GM21515 (cell line): ENCODE measurements at regions not wholly inside any gene's neighbourhood (a gene's known extent, or its start where the extent isn't known, plus 50 kb on each side); places are given as distances from the start of the nearest gene placed in this dataset.
"Not testable (repeated sequence)": the region's sequence is repeated elsewhere in the genome, so short reads cannot be mapped to it uniquely, and the experiment has no call there.

Source experiments
- ATAC-seq: cut with Tn5 transposase; IDR thresholded peaks from one replicate; pipeline ENCODE4 v1.9.1; 2021; ENCODE audit not compliant: unreplicated experiment

DNA sequence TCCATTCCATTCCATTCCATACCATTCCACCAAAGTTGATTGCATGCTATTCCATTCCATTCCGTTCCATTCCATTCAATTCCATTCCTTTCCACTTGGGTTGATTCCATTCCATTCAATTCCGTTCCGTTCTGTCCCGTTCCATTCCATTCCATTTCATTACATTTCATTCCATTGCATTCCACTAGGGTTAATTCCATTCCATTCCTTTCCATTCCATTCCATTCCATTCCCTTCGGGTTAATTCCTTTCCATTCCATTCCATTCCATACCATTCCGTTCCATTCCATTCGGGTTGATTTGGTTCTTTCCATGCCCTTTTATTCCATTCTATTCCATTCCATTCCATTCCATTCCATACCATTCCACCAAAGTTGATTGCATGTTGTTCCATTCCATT is 131.9 kb downstream of the CWH43 start:
- not testable (repeated sequence) for ATAC-seq

DNA sequence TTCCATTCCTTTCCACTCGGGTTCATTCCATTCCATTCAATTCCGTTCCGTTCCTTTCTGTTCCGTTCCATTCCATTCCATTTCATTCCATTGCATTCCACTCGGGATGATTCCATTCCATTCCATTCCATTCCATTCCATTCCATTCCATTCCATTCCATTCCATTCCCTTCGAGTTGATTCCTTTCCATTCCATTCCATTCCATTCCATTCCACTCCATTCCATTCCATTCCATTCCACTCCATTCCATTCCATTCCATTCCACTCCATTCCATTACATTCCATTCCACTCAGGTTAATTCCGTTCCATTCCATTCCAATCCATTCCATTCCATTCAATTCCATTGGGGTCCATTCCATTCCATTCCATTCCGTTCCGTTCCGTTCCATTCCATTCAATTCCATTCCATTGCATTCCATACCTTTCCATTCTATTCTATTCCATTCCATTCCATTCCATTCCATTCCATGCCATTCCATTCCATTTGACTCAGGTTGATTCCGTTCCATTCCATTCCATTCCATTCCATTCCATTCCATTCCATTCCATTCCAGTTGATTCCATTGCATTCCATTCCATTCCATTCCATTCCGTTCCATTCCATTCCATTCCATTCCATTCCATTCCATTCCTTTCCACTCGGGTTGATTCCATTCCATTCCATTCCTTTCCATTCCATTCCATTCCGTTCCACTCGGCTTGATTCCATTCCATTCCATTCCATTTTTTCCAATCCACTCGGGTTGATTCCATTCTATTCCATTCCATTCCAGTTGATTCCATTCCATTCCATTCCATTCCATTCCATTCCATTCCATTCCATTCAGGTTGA is 132.5 kb downstream of the CWH43 start:
- peak; percentile 70 for ATAC-seq

DNA sequence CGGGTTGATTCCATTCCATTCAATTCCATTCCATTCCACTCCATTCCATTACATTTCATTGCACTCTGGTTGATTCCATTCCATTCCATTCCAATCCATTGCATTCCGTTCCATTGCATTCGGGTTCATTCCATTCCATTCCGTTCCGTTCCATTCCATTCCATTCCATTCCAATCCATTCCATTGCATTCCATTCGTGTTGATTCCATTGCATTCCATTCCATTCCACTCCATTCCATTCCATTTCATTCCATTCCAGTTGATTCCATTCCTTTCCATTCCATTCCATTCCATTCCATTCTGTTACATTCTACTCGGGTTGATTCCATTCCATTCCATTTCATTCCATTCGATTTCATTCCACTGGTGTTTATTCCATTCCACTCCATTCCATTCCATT is 133.3 kb downstream of the CWH43 start:
- ATAC-seq, result peak; percentile 22

DNA sequence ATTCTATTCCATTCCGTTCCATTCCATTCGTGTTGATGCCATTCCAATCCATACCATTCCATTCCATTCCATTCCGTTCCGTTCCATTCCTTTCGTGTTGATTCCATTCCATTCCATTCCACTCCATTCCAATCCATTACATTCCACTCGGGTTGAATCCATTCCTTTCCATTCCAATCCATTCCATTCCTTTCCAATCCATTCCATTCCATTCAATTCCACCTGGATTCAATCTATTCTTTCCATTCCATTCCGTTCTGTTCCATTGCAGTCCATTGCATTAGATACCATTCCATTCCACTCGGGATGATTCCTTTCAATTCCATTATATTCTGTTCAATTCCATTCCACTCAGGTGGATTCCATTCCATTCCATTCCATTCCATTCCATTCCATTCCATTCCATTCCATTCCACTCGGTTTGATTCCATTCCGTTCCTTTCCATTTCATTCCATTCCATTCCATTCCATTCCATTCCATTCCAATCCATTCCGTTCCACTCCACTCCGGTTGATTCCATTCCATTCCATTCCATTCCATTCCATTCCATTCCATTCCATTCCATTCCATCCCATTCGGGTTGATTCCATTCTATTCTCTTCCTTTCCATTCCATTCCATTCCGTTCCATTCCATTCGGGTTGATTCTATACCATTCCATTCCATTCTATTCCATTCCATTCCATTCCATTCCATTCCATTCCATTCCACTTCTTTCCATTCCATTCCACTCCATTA is 134.1 kb downstream of the CWH43 start:
- ATAC-seq, result peak; percentile 8

DNA sequence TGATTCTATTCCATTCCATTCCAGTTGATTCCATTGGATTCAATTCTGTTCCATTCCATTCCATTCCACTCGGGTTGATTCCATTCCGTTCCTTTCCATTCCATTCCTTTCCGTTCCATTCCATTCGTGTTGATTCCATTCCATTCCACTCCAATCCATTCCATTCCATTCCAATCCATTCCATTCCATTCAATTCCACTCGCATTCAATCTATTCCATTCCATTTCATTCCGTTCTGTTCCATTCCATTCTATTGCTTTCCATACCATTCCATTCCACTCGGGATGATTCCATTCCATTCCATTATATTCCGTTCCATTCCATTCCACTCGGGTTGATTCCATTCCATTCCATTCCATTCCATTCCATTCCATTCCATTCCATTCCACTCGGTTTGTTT is 134.7 kb downstream of the CWH43 start:
- ATAC-seq, result peak; percentile 24

DNA sequence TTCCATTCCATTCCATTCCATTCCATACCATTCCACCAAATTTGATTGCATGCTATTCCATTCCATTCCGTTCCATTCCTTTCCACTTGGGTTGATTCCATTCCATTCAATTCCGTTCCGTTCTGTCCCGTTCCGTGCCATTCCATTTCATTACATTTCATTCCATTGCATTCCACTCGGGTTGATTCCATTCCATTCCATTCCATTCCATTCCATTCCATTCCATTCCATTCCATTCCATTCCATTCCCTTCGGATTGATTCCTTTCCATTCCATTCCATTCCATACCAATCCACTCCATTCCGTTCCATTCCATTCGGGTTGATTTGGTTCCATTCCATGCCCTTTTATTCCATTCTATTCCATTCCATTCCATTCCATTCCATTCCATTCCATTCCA is 140.4 kb downstream of the CWH43 start:
- not testable (repeated sequence) for ATAC-seq

DNA sequence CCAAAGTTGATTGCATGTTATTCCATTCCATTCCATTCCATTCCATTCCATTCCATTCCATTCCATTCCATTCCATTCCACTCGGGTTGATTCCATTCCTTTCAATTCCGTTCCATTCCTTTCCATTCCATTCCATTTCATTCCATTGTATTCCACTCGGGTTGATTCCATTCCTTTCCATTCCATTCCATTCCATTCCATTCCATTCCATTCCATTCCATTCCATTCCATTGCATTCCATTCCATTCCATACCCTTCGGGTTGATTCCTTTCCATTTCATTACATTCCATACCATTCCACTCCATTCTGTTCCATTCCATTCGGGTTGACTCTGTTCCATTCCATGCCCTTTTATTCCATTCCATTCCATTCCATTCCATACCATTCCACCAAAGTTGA is 140.8 kb downstream of the CWH43 start:
- ATAC-seq, result not testable (repeated sequence)

DNA sequence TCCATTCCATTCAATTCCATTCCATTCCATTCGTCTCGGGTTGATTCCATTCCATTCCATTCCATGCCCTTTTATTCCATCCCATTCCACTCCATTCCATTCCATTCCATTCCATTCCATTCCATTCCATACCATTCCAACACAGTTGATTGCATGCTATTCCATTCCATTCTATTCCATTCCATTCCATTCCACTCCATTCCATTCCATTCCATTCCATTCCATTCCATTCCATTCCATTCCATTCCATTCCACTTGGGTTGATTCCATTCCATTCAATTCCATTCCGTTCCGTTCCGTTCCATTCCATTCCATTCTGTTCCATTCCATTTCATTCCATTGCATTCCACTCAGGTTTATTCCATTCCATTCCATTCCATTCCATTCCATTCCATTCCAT is 143.3 kb downstream of the CWH43 start:
- ATAC-seq, result not testable (repeated sequence)

DNA sequence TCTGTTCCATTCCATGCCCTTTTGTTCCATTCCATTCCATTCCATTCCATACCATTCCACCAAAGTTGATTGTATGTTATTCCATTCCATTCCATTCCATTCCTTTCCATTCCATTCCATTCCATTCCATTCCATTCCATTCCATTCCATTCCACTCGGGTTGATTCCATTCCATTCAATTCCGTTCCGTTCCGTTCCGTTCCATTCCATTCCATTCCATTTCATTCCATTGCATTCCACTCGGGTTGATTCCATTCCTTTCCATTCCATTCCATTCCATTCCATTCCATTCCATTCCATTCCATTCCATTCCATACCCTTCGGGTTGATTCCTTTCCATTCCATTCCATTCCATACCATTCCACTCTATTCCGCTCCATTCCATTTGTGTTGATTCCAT is 143.8 kb downstream of the CWH43 start:
- ATAC-seq, result not testable (repeated sequence)

DNA sequence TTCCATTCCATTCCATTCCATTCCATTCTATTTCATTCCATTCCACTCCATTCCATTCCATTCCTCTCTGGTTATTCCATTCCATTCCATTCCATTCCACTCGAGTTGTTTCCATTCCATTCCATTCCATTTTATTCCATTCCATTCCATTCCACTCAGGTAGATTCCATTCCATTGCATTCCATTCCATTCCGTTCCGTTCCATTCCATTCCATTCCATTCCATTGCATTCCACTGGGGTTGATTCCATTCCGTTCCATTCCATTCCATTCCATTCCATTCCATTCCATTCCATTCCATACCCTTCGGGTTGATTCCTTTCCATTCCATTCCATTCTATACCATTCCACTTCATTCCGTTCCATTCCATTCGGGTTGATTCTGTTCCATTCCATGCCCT is 144.6 kb downstream of the CWH43 start:
- not testable (repeated sequence) for ATAC-seq

DNA sequence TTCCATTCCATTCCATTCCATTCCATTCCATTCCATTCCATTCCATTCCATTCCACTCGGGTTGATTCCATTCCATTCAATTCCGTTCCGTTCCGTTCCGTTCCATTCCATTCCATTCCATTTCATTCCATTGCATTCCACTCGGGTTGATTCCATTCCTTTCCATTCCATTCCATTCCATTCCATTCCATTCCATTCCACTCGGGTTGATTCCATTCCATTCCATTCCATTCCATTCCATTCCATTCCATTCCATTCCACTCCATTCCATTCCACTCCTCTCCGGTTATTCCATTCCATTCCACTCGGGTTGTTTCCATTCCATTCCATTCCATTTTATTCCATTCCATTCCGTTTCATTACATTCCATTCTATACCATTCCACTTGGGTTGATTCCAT is 151.0 kb downstream of the CWH43 start:
- peak; percentile 65 for ATAC-seq

DNA sequence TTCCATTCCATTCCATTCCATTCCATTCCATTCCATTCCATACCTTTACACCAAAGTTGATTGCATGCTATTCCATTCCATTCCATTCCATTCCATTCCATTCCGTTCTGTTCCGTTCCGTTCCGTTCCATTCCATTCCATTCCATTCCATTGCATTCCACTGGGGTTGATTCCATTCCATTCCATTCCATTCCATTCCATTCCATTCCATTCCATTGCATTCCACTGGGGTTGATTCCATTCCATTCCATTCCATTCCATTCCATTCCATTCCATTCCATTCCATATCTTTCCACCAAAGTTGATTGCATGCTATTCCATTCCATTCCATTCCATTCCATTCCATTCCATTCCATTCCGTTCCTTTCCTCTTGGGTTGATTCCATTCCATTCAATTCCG is 151.9 kb downstream of the CWH43 start:
- ATAC-seq, result not testable (repeated sequence)

DNA sequence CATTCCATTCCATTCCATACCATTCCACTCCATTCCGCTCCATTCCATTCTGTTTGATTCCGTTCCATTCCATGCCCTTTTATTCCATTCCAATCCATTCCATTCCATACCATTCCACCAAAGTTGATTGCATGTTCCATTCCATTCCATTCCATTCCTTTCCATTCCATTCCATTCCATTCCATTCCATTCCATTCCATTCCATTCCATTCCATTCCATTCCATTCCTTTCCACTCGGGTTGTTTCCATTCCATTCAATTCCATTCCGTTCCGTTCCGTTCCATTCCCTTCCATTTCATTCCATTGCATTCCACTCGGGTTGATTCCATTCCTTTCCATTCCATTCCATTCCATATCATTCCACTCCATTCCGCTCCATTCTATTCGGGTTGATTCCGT is 152.7 kb downstream of the CWH43 start:
- ATAC-seq, result not testable (repeated sequence)

DNA sequence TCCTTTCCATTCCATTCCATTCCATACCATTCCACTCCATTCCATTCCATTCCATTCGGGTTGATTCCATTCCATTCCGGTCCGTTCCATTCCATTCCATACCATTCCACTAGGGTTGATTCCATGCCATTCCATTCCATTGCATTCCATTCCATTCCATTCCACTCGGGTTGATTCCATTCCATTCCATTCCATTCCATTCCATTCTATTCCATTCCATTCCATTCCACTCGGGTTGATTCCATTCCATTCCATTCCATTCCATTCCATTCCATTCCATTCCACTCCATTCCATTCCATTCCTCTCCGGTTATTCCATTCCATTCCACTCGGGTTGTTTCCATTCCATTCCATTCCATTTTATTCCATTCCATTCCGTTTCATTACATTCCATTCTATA is 153.4 kb downstream of the CWH43 start:
- ATAC-seq, result peak; percentile 51

DNA sequence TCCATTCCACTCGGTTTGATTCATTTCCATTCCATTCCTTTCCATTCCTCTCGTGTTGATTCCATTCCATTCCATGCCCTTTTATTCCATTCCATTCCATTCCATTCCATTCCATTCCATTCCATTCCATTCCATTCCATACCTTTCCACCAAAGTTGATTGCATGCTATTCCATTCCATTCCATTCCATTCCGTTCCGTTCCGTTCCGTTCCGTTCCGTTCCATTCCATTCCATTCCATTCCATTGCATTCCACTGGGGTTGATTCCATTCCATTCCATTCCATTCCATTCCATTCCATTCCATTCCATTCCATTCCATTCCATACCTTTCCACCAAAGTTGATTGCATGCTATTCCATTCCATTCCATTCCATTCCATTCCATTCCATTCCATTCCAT is 154.3 kb downstream of the CWH43 start:
- not testable (repeated sequence) for ATAC-seq

DNA sequence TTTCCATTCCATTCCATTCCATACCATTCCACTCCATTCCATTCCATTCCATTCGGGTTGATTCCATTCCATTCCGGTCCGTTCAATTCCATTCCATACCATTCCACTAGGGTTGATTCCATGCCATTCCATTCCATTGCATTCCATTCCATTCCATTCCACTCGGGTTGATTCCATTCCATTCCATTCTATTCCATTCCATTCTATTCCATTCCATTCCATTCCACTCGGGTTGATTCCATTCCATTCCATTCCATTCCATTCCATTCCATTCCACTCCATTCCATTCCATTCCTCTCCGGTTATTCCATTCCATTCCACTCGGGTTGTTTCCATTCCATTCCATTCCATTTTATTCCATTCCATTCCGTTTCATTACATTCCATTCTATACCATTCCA is 155.9 kb downstream of the CWH43 start:
- not testable (repeated sequence) for ATAC-seq

DNA sequence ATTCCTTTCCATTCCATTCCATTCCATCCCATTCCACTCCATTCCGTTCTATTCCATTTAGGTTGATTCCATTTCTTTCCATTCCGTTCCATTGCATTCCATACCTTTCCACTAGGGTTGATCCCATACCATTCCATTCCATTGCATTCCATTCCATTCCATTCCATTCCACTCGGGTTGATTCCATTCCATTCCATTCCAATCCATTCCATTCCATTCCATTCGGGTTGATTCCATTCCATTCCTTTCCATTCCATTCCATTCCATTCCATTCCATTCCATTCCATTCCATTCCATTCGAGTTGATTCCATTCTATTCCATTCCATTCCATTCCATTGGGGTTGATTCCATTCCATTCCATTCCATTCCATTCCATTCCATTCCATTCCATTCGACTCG is 161.1 kb downstream of the CWH43 start:
- peak; percentile 61 for ATAC-seq

DNA sequence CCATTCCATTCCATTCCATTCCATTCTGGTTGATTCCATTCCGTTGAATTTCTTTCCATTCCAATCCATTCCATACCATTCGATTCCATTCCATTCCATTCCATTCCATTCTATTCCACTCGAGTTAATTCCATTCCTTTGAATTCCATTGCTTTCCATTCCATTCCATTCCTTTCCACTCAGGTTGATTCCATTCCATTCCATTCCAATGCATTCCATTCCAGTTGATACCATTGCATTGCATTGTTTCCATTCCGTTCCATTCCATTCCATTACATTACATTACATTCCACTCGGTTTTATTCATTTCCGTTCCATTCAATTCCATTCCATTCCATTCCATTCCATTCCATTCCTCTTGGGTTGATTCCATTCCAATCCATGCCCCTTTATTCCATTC is 161.5 kb downstream of the CWH43 start:
- not testable (repeated sequence) for ATAC-seq

DNA sequence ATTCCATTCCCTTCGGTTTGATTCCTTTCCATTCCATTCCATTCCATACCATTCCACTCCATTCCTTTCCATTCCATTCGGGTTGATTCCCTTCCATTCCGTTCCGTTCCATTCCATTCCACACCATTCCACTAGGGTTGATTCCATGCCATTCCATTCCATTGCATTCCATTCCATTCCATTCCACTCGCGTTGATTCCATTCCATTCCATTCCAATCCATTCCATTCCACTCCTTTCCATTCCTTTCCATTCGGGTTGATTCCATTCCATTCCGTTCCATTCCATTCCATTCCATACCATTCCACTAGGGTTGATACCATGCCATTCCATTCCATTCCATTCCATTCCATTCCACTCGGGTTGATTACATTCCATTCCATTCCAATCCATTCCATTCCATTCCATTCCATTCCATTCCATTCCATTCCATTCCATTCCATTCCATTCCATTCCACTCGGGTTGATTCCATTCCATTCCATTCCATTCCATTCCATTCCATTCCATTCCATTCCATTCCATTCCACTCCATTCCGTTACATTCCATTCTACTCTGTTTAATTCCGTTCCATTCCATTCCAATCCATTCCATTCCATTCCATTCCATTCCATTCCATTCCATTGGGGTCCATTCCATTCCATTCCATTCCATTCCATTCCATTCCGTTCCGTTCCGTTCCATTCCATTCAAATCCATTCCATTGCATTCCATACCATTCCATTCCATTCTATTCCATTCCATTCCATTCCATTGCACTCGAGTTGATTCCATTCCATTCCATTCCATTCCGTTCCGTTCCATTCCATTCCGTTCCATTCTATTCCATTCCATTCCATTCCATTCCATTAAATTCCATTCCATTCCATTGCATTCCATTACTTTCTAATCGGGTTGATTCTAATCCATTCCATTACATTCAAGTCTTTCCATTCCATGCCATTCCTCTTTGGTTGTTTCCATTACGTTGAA is 163.2 kb downstream of the CWH43 start:
- ATAC-seq, result peak; percentile 74

DNA sequence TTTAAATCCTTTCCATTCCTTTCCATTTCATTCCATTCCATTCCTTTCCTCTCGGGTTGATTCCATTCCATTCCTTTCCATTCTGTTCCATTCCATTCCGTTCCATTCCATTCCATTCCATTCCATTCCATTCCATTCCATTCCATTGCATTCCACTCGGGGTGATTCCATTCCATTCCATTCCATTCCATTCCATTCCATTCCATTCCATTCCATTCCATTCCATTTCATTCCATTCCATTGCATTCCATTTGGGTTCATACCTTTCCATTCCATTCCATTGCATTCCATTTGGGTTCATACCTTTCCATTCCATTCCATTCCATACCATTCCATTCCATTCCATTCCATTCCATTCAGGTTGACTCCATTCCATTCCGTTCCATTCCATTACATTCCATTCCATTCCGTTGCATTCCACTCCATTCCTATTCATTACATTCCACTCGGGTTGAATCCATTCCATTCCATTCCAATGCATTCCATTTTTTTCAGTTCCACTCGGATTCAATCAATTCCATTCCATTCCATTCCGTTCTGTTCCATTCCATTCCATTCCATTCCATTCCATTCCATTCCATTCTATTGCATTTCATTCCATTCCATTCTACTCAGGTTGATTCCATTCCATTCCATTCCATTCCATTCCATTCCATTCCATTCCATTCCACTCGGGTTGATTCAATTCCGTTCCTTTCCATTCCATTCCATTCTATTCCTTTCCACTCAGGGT is 164.4 kb downstream of the CWH43 start:
- not testable (repeated sequence) for ATAC-seq
